K562 (cell line): ENCODE measurements at regions not wholly inside any gene's neighbourhood (a gene's known extent, or its start where the extent isn't known, plus 50 kb on each side); places are given as distances from the start of the nearest gene placed in this dataset.

ENCODE experiments used
- ATAC-seq: fragments of 200-7000 bp; cut with Tn5 transposase; 3 replicates; pipeline ENCODE4 v1.9.1; 2020; ENCODE audit warnings: moderate library complexity
- BruUV-seq: library from RNA; stranded (reverse); fragments of 400-500 nt; replicated peaks from 2 replicates; lab custom pipeline; 2021; lab: Mats Ljungman, UMichigan
- CTCF ChIA-PET: fragments of 300-600 bp; formaldehyde crosslinking; extraction: SDS; loops from one replicate; lab custom pipeline; 2021; ENCODE audit warnings: low intra/inter-chr PET ratio; lab: Yijun Ruan, JAX
- POLR2A ChIA-PET: fragments of 300-600, 350-650 bp; sonication (Branson Sonifier 250); formaldehyde crosslinking; extraction: SDS; loops from one replicate; lab custom pipeline; 2021; ENCODE audit warnings: antibody characterized with exemption, inconsistent platforms; lab: Yijun Ruan, JAX
- DNase-seq, 4 experiments: peaks; one replicate each; pipeline versions ENCODE4 v3.0.0 to v3.0.0-alpha.2; 2011 to 2018; ENCODE audit warnings: low spot score in 3 of 4, mixed read lengths in 3 of 4; ENCODE audit errors: extremely low read depth in 1 of 4
- FAIRE-seq: peaks from 2 replicates; lab custom pipeline; 2011; peaks lifted over from hg19 to GRCh38; lab: Jason Lieb, UNC
- H2AFZ ChIP-seq: 2 replicates; pipeline ENCODE4 v1.6.0; 2011; ENCODE audit warnings: low read depth, low read length, control low read depth, inconsistent platforms
- H3K27ac ChIP-seq: fragments of 200-600 bp; 3 replicates; pipeline ENCODE4 v1.8.0; 2011; ENCODE audit warnings: low read depth, mild to moderate bottlenecking, control low read depth, inconsistent platforms, low read length, moderate library complexity, mixed read lengths; ENCODE audit errors: extremely low read depth
- H3K27me3 ChIP-seq, 2 experiments: fragments of 300-600 bp in 1 of 2; 2 replicates in 1 of 2; 3 replicates in 1 of 2; pipeline versions ENCODE4 v1.6.0 to v1.8.0; 2011; ENCODE audit warnings: inconsistent platforms in 2 of 2, low read length in 2 of 2, mild to moderate bottlenecking in 1 of 2, mixed read lengths in 1 of 2, moderate library complexity in 1 of 2; ENCODE audit not compliant: control insufficient read depth in 2 of 2, insufficient read depth in 2 of 2
- H3K36me3 ChIP-seq: fragments of 300-600 bp; 3 replicates; pipeline ENCODE4 v1.8.0; 2011; ENCODE audit warnings: mild to moderate bottlenecking, low read length, inconsistent platforms; ENCODE audit not compliant: control insufficient read depth, insufficient read depth
- H3K4me1 ChIP-seq, 2 experiments: fragments of 200-600 bp in 1 of 2; replicated peaks in 1 of 2; 2 replicates in 1 of 2; 3 replicates in 1 of 2; pipeline versions ENCODE4 v1.5.1 to v1.8.0; 2011; ENCODE audit warnings: inconsistent platforms in 2 of 2, low read length in 2 of 2, mild to moderate bottlenecking in 1 of 2, mixed read lengths in 1 of 2, moderate library complexity in 1 of 2; ENCODE audit not compliant: control insufficient read depth in 2 of 2, insufficient read depth in 2 of 2
- H3K4me2 ChIP-seq: 2 replicates; pipeline ENCODE4 v1.6.1; 2011; ENCODE audit warnings: low read length, control low read depth, inconsistent platforms, mixed read lengths; ENCODE audit not compliant: insufficient read depth
- H3K4me3 ChIP-seq: fragments of 200-600 bp; sonication (generic), shearing (Covaris generic); 2 replicates; pipeline ENCODE4 v1.5.1; 2016; ENCODE audit warnings: control low read depth, inconsistent platforms
- H3K79me2 ChIP-seq: fragments of 200-600 bp; 3 replicates; pipeline ENCODE4 v1.8.0; 2011; ENCODE audit warnings: low read length, inconsistent platforms; ENCODE audit not compliant: control insufficient read depth, insufficient read depth
- H3K9ac ChIP-seq, 2 experiments: 2 replicates each; pipeline versions ENCODE4 v1.6.0 to v1.6.1; 2011; ENCODE audit warnings: low read depth in 2 of 2, low read length in 2 of 2, control low read depth in 1 of 2, inconsistent platforms in 1 of 2, mild to moderate bottlenecking in 1 of 2, mixed read lengths in 1 of 2; ENCODE audit not compliant: insufficient read depth in 1 of 2
- H3K9me1 ChIP-seq: one replicate; pipeline ENCODE4 v1.6.0; 2011; ENCODE audit warnings: inconsistent platforms, mild to moderate bottlenecking, low read length, moderate library complexity; ENCODE audit not compliant: control insufficient read depth, insufficient read depth
- H3K9me3 ChIP-seq: replicated peaks from 2 replicates; pipeline ENCODE4 v1.5.1; 2011; ENCODE audit warnings: low read depth, low read length, inconsistent platforms; ENCODE audit not compliant: control insufficient read depth, insufficient read depth
- H4K20me1 ChIP-seq: replicated peaks from 2 replicates; pipeline ENCODE4 v1.6.1; 2011; ENCODE audit warnings: low read length, inconsistent platforms, mixed read lengths; ENCODE audit not compliant: control insufficient read depth, insufficient read depth
- BRF2 ChIP-seq: IDR thresholded peaks from 3 replicates; pipeline ENCODE4 v1.6.1; 2011; ENCODE audit warnings: borderline replicate concordance, mild to moderate bottlenecking; ENCODE audit not compliant: insufficient read length, insufficient read depth
- CREM ChIP-seq: IDR thresholded peaks from 2 replicates; pipeline ENCODE4 v1.6.1; 2014; ENCODE audit warnings: antibody characterized with exemption, low read depth
- GATAD2A ChIP-seq: fragments of 450-650 bp; IDR thresholded peaks from 2 replicates; pipeline ENCODE4 v1.6.1; 2017
- KDM2B ChIP-seq: fragments of 250-450 bp; sonication (Bioruptor Pico); IDR thresholded peaks from 2 replicates; pipeline ENCODE4 v1.8.0; 2021; ENCODE audit warnings: mild to moderate bottlenecking, moderate library complexity
- LEF1 ChIP-seq: fragments of 450-650 bp; IDR thresholded peaks from 2 replicates; pipeline ENCODE4 v1.6.1; 2016; ENCODE audit warnings: mild to moderate bottlenecking
- MNT ChIP-seq, 2 experiments: fragments of 450-650 bp; conservative IDR thresholded peaks; 2 replicates each; pipeline ENCODE4 v1.6.1; 2017; ENCODE audit warnings: mild to moderate bottlenecking in 2 of 2, moderate library complexity in 2 of 2
- POLR2H ChIP-seq: IDR thresholded peaks from 2 replicates; pipeline ENCODE4 v1.6.1; 2016; ENCODE audit warnings: missing genetic modification characterization, low read depth, mild to moderate bottlenecking, control low read depth, missing compliant biosample characterization, moderate library complexity
- SAFB2 ChIP-seq: fragments of 200-400 bp; formaldehyde crosslinking; IDR thresholded peaks from 2 replicates; pipeline ENCODE4 v1.6.1; 2018; ENCODE audit warnings: borderline replicate concordance, low read length, low read depth, moderate library complexity; ENCODE audit not compliant: severe bottlenecking
- SRF ChIP-seq, 2 experiments: fragments of 250-450, 450-650 bp in 1 of 2; sonication (Bioruptor Pico) in 1 of 2; sonication (generic) in 1 of 2; formaldehyde crosslinking; IDR thresholded peaks; 2 replicates each; pipeline versions ENCODE4 v1.5.0 to v1.5.1; 2020 to 2022; ENCODE audit warnings: mild to moderate bottlenecking in 1 of 2, missing genetic modification reagents in 1 of 2
- TCF15 ChIP-seq: fragments of 250-450 bp; sonication (Bioruptor Pico); IDR thresholded peaks from 2 replicates; pipeline ENCODE4 v1.8.0; 2022; ENCODE audit warnings: moderate library complexity, mild to moderate bottlenecking, inconsistent platforms
- ZNF134 ChIP-seq: fragments of 250-450 bp; sonication (Bioruptor Pico); conservative IDR thresholded peaks from 2 replicates; pipeline ENCODE4 v1.4.0; 2020
- ZNF184 ChIP-seq: sonication (generic); formaldehyde crosslinking; IDR thresholded peaks from 2 replicates; pipeline ENCODE4 v1.5.0; 2020; ENCODE audit warnings: missing genetic modification reagents
- ZNF253 ChIP-seq: fragments of 250-450 bp; sonication (Bioruptor Pico); conservative IDR thresholded peaks from 2 replicates; pipeline ENCODE4 v1.6.1; 2021; ENCODE audit warnings: mild to moderate bottlenecking
- ZNF384 ChIP-seq: IDR thresholded peaks from 2 replicates; pipeline ENCODE4 v1.6.1; 2012; ENCODE audit warnings: low read depth, low read length, improper control_type of control experiment
- ZNF586 ChIP-seq: fragments of 450-650 bp; formaldehyde crosslinking; conservative IDR thresholded peaks from 2 replicates; pipeline ENCODE4 v1.4.0; 2020; ENCODE audit warnings: mild to moderate bottlenecking, moderate library complexity
- WGBS: fragments of 100-300 bp; shearing (Covaris generic); methylation state at CpG from one replicate; pipeline ENCODE4 v1.1.6; 2016; ENCODE audit warnings: low coverage, mixed read lengths; ENCODE audit not compliant: insufficient coverage; ENCODE audit errors: missing lambda C conversion rate; 5-methylcytosine and 5-hydroxymethylcytosine counted together
- in situ Hi-C: fragments of 300-500 bp; cut with MboI; formaldehyde crosslinking; loops from 4 replicates; pipeline ENCODE4 v1.15.0; 2018; ENCODE audit warnings: inconsistent platforms, mixed read lengths
- intact Hi-C: fragments of 100-400 bp; cut with micrococcal nuclease; formaldehyde crosslinking; loops from 2 replicates; pipeline ENCODE4 v1.14.2; 2022

- in situ Hi-C loops (no loop called here), intact Hi-C loops (no loop called here)
- H3K4me1 ChIP-seq: no peaks in the 10 kb centered on the region
- H3K27me3 ChIP-seq: no peaks in the 10 kb centered on the region
- H3K4me2 ChIP-seq: no peak overlapping the region
- ChIA-PET POLR2A (no interaction called here), CTCF (no interaction called here)
- 0 out of 2 replicates have a peak, but pooled peaks cover 2% of the 10 kb centered on the region for H3K9me3 ChIP-seq
- H3K9ac ChIP-seq: no peak overlapping the region
- H3K36me3 ChIP-seq: no peaks in the 10 kb centered on the region
- no peak overlapping the region for H3K4me3 ChIP-seq
- H2AFZ ChIP-seq: no peak overlapping the region
- no TSS peak for BruUV-seq
- H3K79me2 ChIP-seq: no peaks in the 10 kb centered on the region
- ATAC-seq (no peak), FAIRE-seq (no peak), DNase-seq (no peak)
- TF ChIP-seq GATAD2A: no peak
- no peak for TF ChIP-seq TCF15 (CRISPR knock-in tag)
- no peak for TF ChIP-seq CREM
- TF ChIP-seq POLR2H (tag): no peak
- no peaks in the 10 kb centered on the region for H3K9me1 ChIP-seq
- no peaks in the 10 kb centered on the region for H4K20me1 ChIP-seq
- H3K27ac ChIP-seq: no peak overlapping the region
These were observed 519.9 kb downstream of the C12orf50 start for GRCh38 chr12:87509237-87509820.

GRCh38 chr12:87491598-87491997 lies 537.6 kb downstream of the C12orf50 start:
- no peaks in the 10 kb centered on the region for H3K4me1 ChIP-seq
- H4K20me1 ChIP-seq: no peaks in the 10 kb centered on the region
- BruUV-seq: no TSS peak
- no peak overlapping the region for H3K4me2 ChIP-seq
- H3K36me3 ChIP-seq: no peaks in the 10 kb centered on the region
- H3K9ac ChIP-seq: no peak overlapping the region
- in situ Hi-C loops (no loop called here), intact Hi-C loops (no loop called here)
- POLR2A ChIA-PET: no interaction called here
- CTCF ChIA-PET: no interaction called here
- H3K79me2 ChIP-seq: no peaks in the 10 kb centered on the region
- H2AFZ ChIP-seq: no peak overlapping the region
- WGBS: 0% methylated on average over 3 of the region's 3 CpGs
- H3K9me3 ChIP-seq: no peaks in the 10 kb centered on the region
- no peaks in the 10 kb centered on the region for H3K9me1 ChIP-seq
- H3K4me3 ChIP-seq: no peak overlapping the region
- H3K27me3 ChIP-seq: no peaks in the 10 kb centered on the region
- no peak for ATAC-seq
- no peak overlapping the region for H3K27ac ChIP-seq
- no peak for DNase-seq
- no peak for FAIRE-seq
- TF ChIP-seq ZNF134: no peak
- no peak for TF ChIP-seq SAFB2
- TF ChIP-seq SRF (CRISPR knock-in tag; IDR thresholded peaks at IDR 0.05): no peak
- no peak for TF ChIP-seq MNT (conservative IDR thresholded peaks at IDR 0.05)
- no peak for TF ChIP-seq ZNF253 (CRISPR knock-in tag)
- TF ChIP-seq LEF1: no peak
- TF ChIP-seq ZNF586 (CRISPR knock-in tag): no peak
- TF ChIP-seq BRF2: no peak
- TF ChIP-seq KDM2B (CRISPR knock-in tag): no peak
- TF ChIP-seq ZNF384: no peak
- no peak for TF ChIP-seq ZNF184 (CRISPR knock-in tag)
